ENCODE measurements at regions not wholly inside any gene's neighbourhood (a gene's known extent, or its start where the extent isn't known, plus 50 kb on each side); places are given as distances from the start of the nearest gene placed in this dataset.

GRCh38 chr6:170483413-170483812 is 69.7 kb downstream of the PSMB1 start:
- ATAC-seq: no peak
- Mint-ChIP-seq H3K9me3 (ENCODE audit: insufficient read depth) (no peaks in the 10 kb centered on the region), H3K4me3 (no peak overlapping the region), H3K4me1 (ENCODE audit: low read depth) (peaks cover 3% of the 10 kb centered on the region), H3K36me3 (ENCODE audit: low read depth) (no peaks in the 10 kb centered on the region), H3K27me3 (ENCODE audit: low read depth) (peaks cover 31% of the 10 kb centered on the region), H3K27ac (no peak overlapping the region)
- ChIA-PET POLR2A (no interaction called here), CTCF (no interaction called here)
- DNase-seq: no peak

DNA sequence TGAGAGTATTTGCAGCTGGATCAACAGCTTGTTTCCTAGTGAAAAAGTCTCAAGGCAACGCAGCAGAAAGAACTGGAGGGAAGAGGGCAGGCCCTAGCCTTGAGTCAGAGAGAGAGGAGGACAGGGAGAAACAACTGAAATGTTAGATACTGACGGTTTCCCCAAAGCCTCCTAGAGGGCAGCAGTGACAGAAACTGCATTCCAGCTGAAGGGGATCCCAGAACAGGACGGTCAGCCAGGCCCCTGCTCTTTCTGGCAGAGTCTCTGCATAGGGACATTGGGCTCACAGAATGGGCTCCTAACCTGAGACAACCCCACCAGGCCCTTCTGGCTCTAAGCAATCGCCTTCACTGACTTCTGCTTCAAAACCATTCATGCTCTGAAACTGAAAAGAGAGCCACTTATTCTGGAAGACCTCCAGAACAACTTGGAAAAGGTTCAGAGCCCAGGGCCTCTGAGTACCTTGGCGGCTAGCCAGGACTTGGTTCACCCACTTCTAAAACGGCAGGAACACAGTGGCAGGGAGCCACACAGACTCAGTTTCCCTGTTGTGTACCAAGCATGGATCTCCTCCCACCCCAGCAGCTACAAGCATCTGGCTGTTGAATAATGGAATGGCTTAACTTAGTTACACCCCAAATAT is 72.9 kb downstream of the PSMB1 start:
- no peaks in the 10 kb centered on the region for H3K4me1 Mint-ChIP-seq (ENCODE audit: low read depth)
- POLR2A ChIA-PET: no interaction called here
- no peak overlapping the region for H3K27ac Mint-ChIP-seq
- H3K36me3 Mint-ChIP-seq (ENCODE audit: low read depth): no peaks in the 10 kb centered on the region
- no peak for ATAC-seq
- H3K9me3 Mint-ChIP-seq (ENCODE audit: insufficient read depth): no peaks in the 10 kb centered on the region
- H3K4me3 Mint-ChIP-seq: no peak overlapping the region
- no peak for DNase-seq
- H3K27me3 Mint-ChIP-seq (ENCODE audit: low read depth): peaks cover 35% of the 10 kb centered on the region
- CTCF ChIA-PET: no interaction called here

- DNase-seq: no peak
- H3K9me3 Mint-ChIP-seq (ENCODE audit: insufficient read depth): no peaks in the 10 kb centered on the region
- ATAC-seq: no peak
- no peaks in the 10 kb centered on the region for H3K4me1 Mint-ChIP-seq (ENCODE audit: low read depth)
- H3K27ac Mint-ChIP-seq: no peak overlapping the region
- ChIA-PET CTCF (no interaction called here), POLR2A (no interaction called here)
- H3K27me3 Mint-ChIP-seq (ENCODE audit: low read depth): peaks cover 18% of the 10 kb centered on the region
- H3K36me3 Mint-ChIP-seq (ENCODE audit: low read depth): no peaks in the 10 kb centered on the region
- H3K4me3 Mint-ChIP-seq: no peak overlapping the region
Measured at GRCh38 chr6:170476360-170476759, 76.7 kb downstream of the PSMB1 start.

DNA sequence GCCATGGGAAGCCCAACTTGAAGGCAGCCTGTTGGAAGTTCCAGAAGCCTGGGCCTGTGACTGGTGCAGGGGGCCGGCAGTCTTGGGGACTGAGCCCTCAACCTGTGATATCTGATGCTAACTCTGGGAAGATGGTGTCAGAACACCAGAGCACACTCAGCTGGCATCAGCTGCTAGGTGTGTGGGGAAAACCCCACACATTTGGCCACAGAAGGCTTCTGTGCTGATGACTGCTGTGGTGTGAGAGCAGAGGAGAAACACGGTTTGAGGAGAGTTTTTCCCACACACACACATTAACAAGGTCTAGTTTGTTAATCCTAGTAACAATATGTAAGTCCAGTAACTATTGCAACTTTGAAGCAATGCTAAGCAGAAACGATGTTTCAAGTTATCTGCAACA is 78.0 kb downstream of the PSMB1 start:
- ATAC-seq: no peak
- CTCF ChIA-PET: no interaction called here
- H3K27me3 Mint-ChIP-seq (ENCODE audit: low read depth): peaks cover 14% of the 10 kb centered on the region
- H3K9me3 Mint-ChIP-seq (ENCODE audit: insufficient read depth): no peaks in the 10 kb centered on the region
- no peaks in the 10 kb centered on the region for H3K4me1 Mint-ChIP-seq (ENCODE audit: low read depth)
- no peak overlapping the region for H3K4me3 Mint-ChIP-seq
- POLR2A ChIA-PET: no interaction called here
- H3K36me3 Mint-ChIP-seq (ENCODE audit: low read depth): no peaks in the 10 kb centered on the region
- H3K27ac Mint-ChIP-seq: no peak overlapping the region
- DNase-seq: no peak

DNA sequence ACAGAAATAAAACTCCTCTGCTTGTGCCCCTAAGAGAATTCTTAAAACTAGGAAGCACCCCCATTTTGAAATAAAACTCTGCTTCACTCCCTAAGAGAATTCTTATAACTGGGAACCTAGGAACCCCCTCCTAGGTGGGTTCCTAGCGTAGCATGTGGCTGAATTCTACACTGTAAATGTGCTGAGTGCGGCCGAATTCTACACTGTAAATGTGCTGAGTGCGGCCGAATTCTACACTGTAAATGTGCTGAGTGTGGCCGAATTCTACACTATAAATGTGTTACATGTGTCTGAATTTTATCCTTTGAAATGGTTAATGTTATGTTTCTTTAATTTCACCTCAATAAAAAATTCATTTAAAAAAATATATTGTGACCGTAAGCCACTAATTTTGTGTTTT is 79.3 kb downstream of the PSMB1 start:
- DNase-seq (no peak), ATAC-seq (no peak)
- no peak overlapping the region for H3K4me3 Mint-ChIP-seq
- ChIA-PET POLR2A (no interaction called here), CTCF (interaction anchor here (1.1 kb wide), 1 partner anchor 8 kb away, joined by 3 read pairs; no protein-coding TSS in a partner anchor)
- no peaks in the 10 kb centered on the region for H3K4me1 Mint-ChIP-seq (ENCODE audit: low read depth)
- H3K27me3 Mint-ChIP-seq (ENCODE audit: low read depth): peaks cover 11% of the 10 kb centered on the region
- no peaks in the 10 kb centered on the region for H3K36me3 Mint-ChIP-seq (ENCODE audit: low read depth)
- no peak overlapping the region for H3K27ac Mint-ChIP-seq
- H3K9me3 Mint-ChIP-seq (ENCODE audit: insufficient read depth): no peaks in the 10 kb centered on the region

- Mint-ChIP-seq H3K9me3 (ENCODE audit: insufficient read depth) (no peaks in the 10 kb centered on the region), H3K36me3 (ENCODE audit: low read depth) (no peaks in the 10 kb centered on the region), H3K27ac (no peak overlapping the region), H3K27me3 (ENCODE audit: low read depth) (peaks cover 11% of the 10 kb centered on the region), H3K4me1 (ENCODE audit: low read depth) (no peaks in the 10 kb centered on the region), H3K4me3 (no peak overlapping the region)
- ChIA-PET POLR2A (no interaction called here), CTCF (interaction anchor here (1.1 kb wide), 1 partner anchor 9 kb away, joined by 3 read pairs; no protein-coding TSS in a partner anchor)
- DNase-seq (no peak), ATAC-seq (no peak)
Measured at GRCh38 chr6:170473301-170473717, 79.8 kb downstream of the PSMB1 start.

GRCh38 chr6:170471491-170471890 is 81.6 kb downstream of the PSMB1 start:
- DNase-seq (no peak), ATAC-seq (no peak)
- ChIA-PET CTCF (no interaction called here), POLR2A (no interaction called here)
- Mint-ChIP-seq H3K4me3 (no peak overlapping the region), H3K4me1 (ENCODE audit: low read depth) (no peaks in the 10 kb centered on the region), H3K36me3 (ENCODE audit: low read depth) (no peaks in the 10 kb centered on the region), H3K9me3 (ENCODE audit: insufficient read depth) (no peaks in the 10 kb centered on the region), H3K27ac (no peak overlapping the region), H3K27me3 (ENCODE audit: low read depth) (peaks cover 6% of the 10 kb centered on the region)

- no peaks in the 10 kb centered on the region for H3K36me3 Mint-ChIP-seq (ENCODE audit: low read depth)
- peaks cover 6% of the 10 kb centered on the region for H3K27me3 Mint-ChIP-seq (ENCODE audit: low read depth)
- H3K4me3 Mint-ChIP-seq: no peak overlapping the region
- H3K9me3 Mint-ChIP-seq (ENCODE audit: insufficient read depth): no peaks in the 10 kb centered on the region
- no peak for DNase-seq
- H3K27ac Mint-ChIP-seq: no peak overlapping the region
- H3K4me1 Mint-ChIP-seq (ENCODE audit: low read depth): no peaks in the 10 kb centered on the region
- POLR2A ChIA-PET: no interaction called here
- CTCF ChIA-PET: no interaction called here
- no peak for ATAC-seq
Measured at GRCh38 chr6:170470734-170471133, 82.4 kb downstream of the PSMB1 start.

GRCh38 chr6:170464524-170464979 is 88.6 kb downstream of the PSMB1 start:
- H3K4me3 Mint-ChIP-seq: no peak overlapping the region

DNA sequence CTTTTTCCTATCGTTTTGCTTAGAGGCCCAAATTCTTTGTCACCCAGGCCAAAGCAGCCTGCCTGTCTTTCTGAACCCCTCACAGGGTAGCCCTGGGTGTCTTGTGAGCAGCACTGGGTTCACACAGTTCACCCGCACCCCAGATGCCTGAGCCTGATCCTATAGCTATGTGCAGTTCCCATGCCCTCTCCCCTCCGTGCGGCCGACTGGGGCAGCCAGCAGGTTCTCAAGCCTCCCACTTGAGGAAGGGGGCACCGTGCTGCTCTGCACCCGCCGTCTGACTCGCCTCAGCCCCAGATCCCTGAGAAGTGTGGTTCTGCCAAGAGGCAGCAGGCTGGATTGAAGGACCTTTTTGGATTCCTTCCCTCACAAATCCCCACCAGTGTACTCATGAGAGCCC is 89.0 kb downstream of the PSMB1 start:
- Mint-ChIP-seq H3K27ac (no peak overlapping the region), H3K9me3 (ENCODE audit: insufficient read depth) (no peaks in the 10 kb centered on the region), H3K36me3 (ENCODE audit: low read depth) (no peaks in the 10 kb centered on the region), H3K4me3 (no peak overlapping the region), H3K27me3 (ENCODE audit: low read depth) (no peaks in the 10 kb centered on the region), H3K4me1 (ENCODE audit: low read depth) (peaks cover 48% of the 10 kb centered on the region)
- DNase-seq (no peak), ATAC-seq (no peak)
- POLR2A ChIA-PET: no interaction called here
- CTCF ChIA-PET: no interaction called here

More at GRCh38 chr6:170464524-170464979, 88.6 kb downstream of the PSMB1 start:
- H3K9me3 Mint-ChIP-seq (ENCODE audit: insufficient read depth): no peaks in the 10 kb centered on the region
- DNase-seq (no peak), ATAC-seq (no peak)
- peaks cover 45% of the 10 kb centered on the region for H3K4me1 Mint-ChIP-seq (ENCODE audit: low read depth)
- ChIA-PET POLR2A (no interaction called here), CTCF (no interaction called here)
- H3K36me3 Mint-ChIP-seq (ENCODE audit: low read depth): no peaks in the 10 kb centered on the region
- H3K27me3 Mint-ChIP-seq (ENCODE audit: low read depth): no peaks in the 10 kb centered on the region
- no peak overlapping the region for H3K27ac Mint-ChIP-seq

DNA sequence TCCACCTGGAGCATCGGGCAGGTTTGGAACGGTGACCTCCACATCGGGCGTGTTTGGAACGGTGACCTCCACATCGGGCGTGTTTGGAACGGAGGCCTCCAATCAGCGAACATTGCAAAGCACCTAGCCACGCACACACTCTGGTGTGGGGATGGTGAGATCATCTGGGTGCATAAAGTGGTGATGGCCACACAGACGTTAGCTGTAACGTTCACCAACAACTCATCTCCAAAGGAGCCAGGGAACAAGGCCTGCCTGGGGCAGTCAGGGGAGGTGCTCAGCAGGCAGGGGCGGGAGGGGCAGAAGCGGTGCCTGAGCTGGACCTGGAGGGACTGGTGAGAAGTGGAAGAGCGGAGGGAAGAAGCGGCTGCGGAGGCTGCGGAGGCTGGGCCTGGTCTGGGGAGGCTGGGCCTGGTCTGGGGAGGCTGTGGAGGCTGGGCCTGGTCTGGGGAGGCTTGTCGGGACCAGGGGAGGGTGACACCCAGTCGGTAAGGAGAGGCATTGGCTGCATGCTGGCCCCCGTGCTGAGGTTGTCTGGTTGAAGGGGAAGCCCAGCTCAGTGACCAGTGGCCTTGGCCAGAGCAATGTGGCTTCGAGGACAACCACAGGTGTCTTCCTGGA is 89.9 kb downstream of the PSMB1 start:
- Mint-ChIP-seq H3K27me3 (ENCODE audit: low read depth) (no peaks in the 10 kb centered on the region), H3K4me3 (no peak overlapping the region), H3K4me1 (ENCODE audit: low read depth) (peaks cover 48% of the 10 kb centered on the region), H3K27ac (no peak overlapping the region), H3K9me3 (ENCODE audit: insufficient read depth) (no peaks in the 10 kb centered on the region), H3K36me3 (ENCODE audit: low read depth) (no peaks in the 10 kb centered on the region)
- DNase-seq: no peak
- ChIA-PET CTCF (interaction anchor here (1.5 kb wide), 1 partner anchor 67 kb away, joined by 5 read pairs; no protein-coding TSS in a partner anchor), POLR2A (interaction anchor here (1.2 to 1.4 kb wide), 2 partner anchors 91 to 711 kb away, joined by 3 read pairs; partner anchors contain the start of gene TBP)
- ATAC-seq: no peak

GRCh38 chr6:170462366-170463020 is 90.6 kb downstream of the PSMB1 start:
- peak; percentile 59 for DNase-seq

More at GRCh38 chr6:170462366-170463020, 90.6 kb downstream of the PSMB1 start:
- no peaks in the 10 kb centered on the region for H3K27me3 Mint-ChIP-seq (ENCODE audit: low read depth)
- no peak overlapping the region for H3K4me3 Mint-ChIP-seq
- H3K27ac Mint-ChIP-seq: peak overlapping the region; percentile 73
- ATAC-seq: peak; percentile 74
- ChIA-PET POLR2A (interaction anchor here (1.2 to 1.4 kb wide), 2 partner anchors 92 to 711 kb away, joined by 3 read pairs; partner anchors contain the start of gene TBP), CTCF (interaction anchor here (1.5 kb wide), 1 partner anchor 67 kb away, joined by 5 read pairs; no protein-coding TSS in a partner anchor)
- peaks cover 48% of the 10 kb centered on the region for H3K4me1 Mint-ChIP-seq (ENCODE audit: low read depth)
- no peaks in the 10 kb centered on the region for H3K9me3 Mint-ChIP-seq (ENCODE audit: insufficient read depth)
- no peaks in the 10 kb centered on the region for H3K36me3 Mint-ChIP-seq (ENCODE audit: low read depth)

All from activated CD8-positive, alpha-beta T cell treated with anti-CD3 and anti-CD28 coated beads, Interleukin-2, amount 10 ng/mL, durations not matched to agents 7 days and 5 days (primary cell).